ENCODE measurements at regions not wholly inside any gene's neighbourhood (a gene's known extent, or its start where the extent isn't known, plus 50 kb on each side); places are given as distances from the start of the nearest gene placed in this dataset.

GRCh38 chr4:114311787-114312186 is 286.8 kb upstream of the UGT8 start:
- no peak overlapping the region for H3K4me2 ChIP-seq
- H3K27ac ChIP-seq = no peak overlapping the region
- H3K4me3 ChIP-seq = no peak overlapping the region
- no peaks in the 10 kb centered on the region for H3K9me2 ChIP-seq (replicated peaks; ENCODE audit: insufficient read depth)
- DNase-seq (ENCODE audit: low spot score) = no peak
- TF ChIP-seq EZH2phosphoT487 (IDR thresholded peaks at IDR 0.05; ENCODE audit: low read depth, severe bottlenecking, unreplicated experiment) = no peak
- TF ChIP-seq EZH2 (IDR thresholded peaks at IDR 0.05; ENCODE audit: borderline replicate concordance) = no peak
- TF ChIP-seq, protein P1, sequence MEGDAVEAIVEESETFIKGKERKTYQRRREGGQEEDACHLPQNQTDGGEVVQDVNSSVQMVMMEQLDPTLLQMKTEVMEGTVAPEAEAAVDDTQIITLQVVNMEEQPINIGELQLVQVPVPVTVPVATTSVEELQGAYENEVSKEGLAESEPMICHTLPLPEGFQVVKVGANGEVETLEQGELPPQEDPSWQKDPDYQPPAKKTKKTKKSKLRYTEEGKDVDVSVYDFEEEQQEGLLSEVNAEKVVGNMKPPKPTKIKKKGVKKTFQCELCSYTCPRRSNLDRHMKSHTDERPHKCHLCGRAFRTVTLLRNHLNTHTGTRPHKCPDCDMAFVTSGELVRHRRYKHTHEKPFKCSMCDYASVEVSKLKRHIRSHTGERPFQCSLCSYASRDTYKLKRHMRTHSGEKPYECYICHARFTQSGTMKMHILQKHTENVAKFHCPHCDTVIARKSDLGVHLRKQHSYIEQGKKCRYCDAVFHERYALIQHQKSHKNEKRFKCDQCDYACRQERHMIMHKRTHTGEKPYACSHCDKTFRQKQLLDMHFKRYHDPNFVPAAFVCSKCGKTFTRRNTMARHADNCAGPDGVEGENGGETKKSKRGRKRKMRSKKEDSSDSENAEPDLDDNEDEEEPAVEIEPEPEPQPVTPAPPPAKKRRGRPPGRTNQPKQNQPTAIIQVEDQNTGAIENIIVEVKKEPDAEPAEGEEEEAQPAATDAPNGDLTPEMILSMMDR (IDR thresholded peaks at IDR 0.05; ENCODE audit: poor library complexity) = no peak
- no peaks in the 10 kb centered on the region for H4K20me1 ChIP-seq (ENCODE audit: insufficient read depth, poor library complexity, severe bottlenecking)
- no peaks in the 10 kb centered on the region for H3K4me1 ChIP-seq (ENCODE audit: insufficient read depth)
- no peaks in the 10 kb centered on the region for H3K27me3 ChIP-seq
- H3K79me2 ChIP-seq = no peaks in the 10 kb centered on the region
- no peak overlapping the region for H2AFZ ChIP-seq
- 69% methylated on average over 4 of the region's 4 CpGs for WGBS (ENCODE audit: low lambda C conversion rate, missing lambda C conversion rate)
- H3K9me3 ChIP-seq (ENCODE audit: low read depth) = no peaks in the 10 kb centered on the region
- no peaks in the 10 kb centered on the region for H3K36me3 ChIP-seq (replicated peaks; ENCODE audit: insufficient read depth, low read depth)

GRCh38 chr4:114312338-114312737 is 286.3 kb upstream of the UGT8 start:
- Histone ChIP-seq H3K4me3 (no peak overlapping the region), H3K27ac (no peak overlapping the region), H3K36me3 (replicated peaks; ENCODE audit: insufficient read depth, low read depth) (no peaks in the 10 kb centered on the region), H3K9me2 (replicated peaks; ENCODE audit: insufficient read depth) (no peaks in the 10 kb centered on the region), H2AFZ (no peak overlapping the region), H3K9me3 (ENCODE audit: low read depth) (no peaks in the 10 kb centered on the region), H3K4me1 (ENCODE audit: insufficient read depth) (no peaks in the 10 kb centered on the region), H3K27me3 (no peaks in the 10 kb centered on the region), H4K20me1 (ENCODE audit: insufficient read depth, poor library complexity, severe bottlenecking) (no peaks in the 10 kb centered on the region), H3K79me2 (no peaks in the 10 kb centered on the region), H3K4me2 (no peak overlapping the region)
- no peak for TF ChIP-seq EZH2 (IDR thresholded peaks at IDR 0.05; ENCODE audit: borderline replicate concordance)
- TF ChIP-seq, protein P1 (IDR thresholded peaks at IDR 0.05; ENCODE audit: poor library complexity) = no peak
- 65% methylated on average over 3 of the region's 3 CpGs for WGBS (ENCODE audit: low lambda C conversion rate, missing lambda C conversion rate)
- DNase-seq (ENCODE audit: low spot score) = no peak

GRCh38 chr4:114316789-114317188 is 281.8 kb upstream of the UGT8 start:
- no peak overlapping the region for H3K4me2 ChIP-seq
- no peaks in the 10 kb centered on the region for H3K9me3 ChIP-seq (ENCODE audit: low read depth)
- no peak overlapping the region for H3K27ac ChIP-seq
- H2AFZ ChIP-seq = no peak overlapping the region
- H4K20me1 ChIP-seq (ENCODE audit: insufficient read depth, poor library complexity, severe bottlenecking) = no peaks in the 10 kb centered on the region
- H3K79me2 ChIP-seq = no peaks in the 10 kb centered on the region
- H3K4me1 ChIP-seq (ENCODE audit: insufficient read depth) = no peaks in the 10 kb centered on the region
- TF ChIP-seq, protein P1 (IDR thresholded peaks at IDR 0.05; ENCODE audit: poor library complexity) = no peak
- TF ChIP-seq EZH2phosphoT487 (IDR thresholded peaks at IDR 0.05; ENCODE audit: low read depth, severe bottlenecking, unreplicated experiment) (no peak), EZH2 (IDR thresholded peaks at IDR 0.05; ENCODE audit: borderline replicate concordance) (no peak)
- no peaks in the 10 kb centered on the region for H3K36me3 ChIP-seq (replicated peaks; ENCODE audit: insufficient read depth, low read depth)
- no peak for DNase-seq (ENCODE audit: low spot score)
- H3K27me3 ChIP-seq = no peaks in the 10 kb centered on the region
- no peaks in the 10 kb centered on the region for H3K9me2 ChIP-seq (replicated peaks; ENCODE audit: insufficient read depth)
- no peak overlapping the region for H3K4me3 ChIP-seq

DNA sequence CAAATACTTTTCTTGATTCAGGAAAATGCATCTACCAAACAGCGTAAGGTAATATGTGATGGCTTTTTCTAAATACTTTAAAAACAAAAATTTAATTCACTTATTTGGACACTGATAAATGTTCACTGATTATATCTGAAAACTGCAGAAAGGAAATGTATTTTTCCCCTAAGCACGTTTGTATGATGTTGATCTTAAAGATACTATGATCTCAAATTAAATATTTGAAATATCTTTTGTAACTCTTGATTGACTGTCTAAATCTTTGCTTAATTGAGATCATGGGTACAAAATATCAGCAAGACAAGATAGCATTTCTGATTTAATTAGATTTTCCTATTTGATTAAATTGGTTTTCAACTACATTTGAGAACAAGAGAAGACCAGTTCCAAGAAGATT is 281.0 kb upstream of the UGT8 start:
- 91% methylated on average over 2 of the region's 2 CpGs for WGBS (ENCODE audit: low lambda C conversion rate, missing lambda C conversion rate)
- H3K9me3 ChIP-seq (ENCODE audit: low read depth) = no peaks in the 10 kb centered on the region
- no peak overlapping the region for H3K27ac ChIP-seq
- DNase-seq (ENCODE audit: low spot score) = no peak
- H3K4me1 ChIP-seq (ENCODE audit: insufficient read depth) = no peaks in the 10 kb centered on the region
- no peak for TF ChIP-seq EZH2phosphoT487 (IDR thresholded peaks at IDR 0.05; ENCODE audit: low read depth, severe bottlenecking, unreplicated experiment)
- H4K20me1 ChIP-seq (ENCODE audit: insufficient read depth, poor library complexity, severe bottlenecking) = no peaks in the 10 kb centered on the region
- no peaks in the 10 kb centered on the region for H3K27me3 ChIP-seq
- no peaks in the 10 kb centered on the region for H3K9me2 ChIP-seq (replicated peaks; ENCODE audit: insufficient read depth)
- H2AFZ ChIP-seq = no peak overlapping the region
- no peaks in the 10 kb centered on the region for H3K79me2 ChIP-seq
- no peaks in the 10 kb centered on the region for H3K36me3 ChIP-seq (replicated peaks; ENCODE audit: insufficient read depth, low read depth)
- no peak overlapping the region for H3K4me3 ChIP-seq
- H3K4me2 ChIP-seq = no peak overlapping the region

Data from hepatocyte (in vitro differentiated cells).